ENCODE measurements at regions not wholly inside any gene's neighbourhood (a gene's known extent, or its start where the extent isn't known, plus 50 kb on each side); places are given as distances from the start of the nearest gene placed in this dataset.

DNA sequence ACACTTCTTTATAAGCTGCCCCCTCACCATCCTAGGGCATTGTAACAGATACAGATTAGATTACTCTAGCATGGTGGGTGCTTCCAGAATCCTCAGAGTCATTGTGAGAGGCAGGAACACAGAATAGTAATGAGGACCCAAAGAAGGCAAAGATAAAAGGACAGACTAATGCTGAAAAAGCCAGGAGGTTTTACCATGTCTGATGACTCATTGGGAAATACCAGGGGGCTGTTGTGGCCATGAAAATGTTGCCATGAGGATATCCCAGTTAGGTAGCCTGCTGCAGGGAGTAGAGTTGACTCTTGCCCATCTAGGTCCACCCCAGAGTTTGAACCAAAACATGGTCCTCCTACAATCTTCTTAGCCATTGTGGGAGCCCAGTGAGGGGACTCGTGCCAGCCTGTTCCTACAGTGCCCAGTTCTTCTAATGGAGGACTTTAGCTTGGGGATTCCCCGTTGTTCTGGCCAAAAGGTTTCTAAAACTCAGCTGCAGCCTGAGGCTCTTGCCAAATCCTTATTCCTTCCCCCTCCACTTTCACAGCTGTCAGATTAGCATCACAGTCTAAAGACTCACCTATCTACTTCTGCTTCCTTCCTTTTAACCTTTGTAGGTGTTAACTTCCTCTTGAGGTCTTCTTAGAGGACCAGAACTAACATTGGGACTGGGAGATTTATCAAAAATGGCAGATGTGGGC is 586.0 kb upstream of the AADAT start (continued):
- TF ChIP-seq CHD7 (IDR thresholded peaks at IDR 0.05; ENCODE audit: insufficient replicate concordance, low read length), result no peak
- no peak for TF ChIP-seq EGR1 (IDR thresholded peaks at IDR 0.05; ENCODE audit: borderline replicate concordance, low read depth, low read length)
- no peak for TF ChIP-seq TAF7 (optimal IDR thresholded peaks at IDR 0.05; ENCODE audit: borderline replicate concordance, low read depth, low read length)
